ENCODE measurements at regions not wholly inside any gene's neighbourhood (a gene's known extent, or its start where the extent isn't known, plus 50 kb on each side); places are given as distances from the start of the nearest gene placed in this dataset.

GRCh38 chr4:125550769-125551168, 236.0 kb downstream of the FAT4 start:
- no peak overlapping the region for H3K27ac ChIP-seq (replicated peaks)
- TF ChIP-seq CTCF (IDR thresholded peaks at IDR 0.05; ENCODE audit: insufficient read depth, low read length) (no peak), GABPA (IDR thresholded peaks at IDR 0.05; ENCODE audit: low read depth) (no peak)

GRCh38 chr4:125551466-125551865, 236.7 kb downstream of the FAT4 start:
- DNase-seq (ENCODE audit: low read depth in 1 of 2, low spot score in 1 of 2): no peak
- no peak overlapping the region for H3K4me3 ChIP-seq (replicated peaks; ENCODE audit: insufficient read depth, low read length)
- no peaks in the 10 kb centered on the region for H3K27me3 ChIP-seq (ENCODE audit: insufficient read depth, poor library complexity, severe bottlenecking)
- no peak overlapping the region for H3K27ac ChIP-seq (replicated peaks)
- TF ChIP-seq GABPA (IDR thresholded peaks at IDR 0.05; ENCODE audit: low read depth) (no peak), SPI1 (IDR thresholded peaks at IDR 0.05; ENCODE audit: borderline replicate concordance, low read depth) (no peak), CTCF (IDR thresholded peaks at IDR 0.05; ENCODE audit: insufficient read depth, low read length) (no peak), POLR2AphosphoS5 (IDR thresholded peaks at IDR 0.05; ENCODE audit: low read depth) (no peak), REST (IDR thresholded peaks at IDR 0.05; ENCODE audit: insufficient replicate concordance, low read depth) (no peak)

More at GRCh38 chr4:125550769-125551168, 236.0 kb downstream of the FAT4 start:
- H3K27me3 ChIP-seq (ENCODE audit: insufficient read depth, poor library complexity, severe bottlenecking): no peaks in the 10 kb centered on the region
- no peak for DNase-seq (ENCODE audit: low read depth in 1 of 2, low spot score in 1 of 2)
- H3K4me3 ChIP-seq (replicated peaks; ENCODE audit: insufficient read depth, low read length): no peak overlapping the region

GRCh38 chr4:125551967-125552366, 237.2 kb downstream of the FAT4 start:
- DNase-seq (ENCODE audit: low read depth in 1 of 2, low spot score in 1 of 2): no peak
- TF ChIP-seq SPI1 (IDR thresholded peaks at IDR 0.05; ENCODE audit: borderline replicate concordance, low read depth): no peak
- no peak for TF ChIP-seq CTCF (IDR thresholded peaks at IDR 0.05; ENCODE audit: insufficient read depth, low read length)
- TF ChIP-seq GABPA (IDR thresholded peaks at IDR 0.05; ENCODE audit: low read depth): no peak
- no peak for TF ChIP-seq POLR2AphosphoS5 (IDR thresholded peaks at IDR 0.05; ENCODE audit: low read depth)
- no peak for TF ChIP-seq REST (IDR thresholded peaks at IDR 0.05; ENCODE audit: insufficient replicate concordance, low read depth)
- H3K27me3 ChIP-seq (ENCODE audit: insufficient read depth, poor library complexity, severe bottlenecking): no peaks in the 10 kb centered on the region
- no peak overlapping the region for H3K4me3 ChIP-seq (replicated peaks; ENCODE audit: insufficient read depth, low read length)
- H3K27ac ChIP-seq (replicated peaks): no peak overlapping the region

GRCh38 chr4:125572601-125573000, 257.8 kb downstream of the FAT4 start:
- TF ChIP-seq SPI1 (IDR thresholded peaks at IDR 0.05; ENCODE audit: borderline replicate concordance, low read depth): no peak
- TF ChIP-seq REST (IDR thresholded peaks at IDR 0.05; ENCODE audit: insufficient replicate concordance, low read depth): no peak
- no peak for TF ChIP-seq GABPA (IDR thresholded peaks at IDR 0.05; ENCODE audit: low read depth)
- TF ChIP-seq POLR2AphosphoS5 (IDR thresholded peaks at IDR 0.05; ENCODE audit: low read depth): no peak
- no peak for TF ChIP-seq CTCF (IDR thresholded peaks at IDR 0.05; ENCODE audit: insufficient read depth, low read length)
- DNase-seq (ENCODE audit: low read depth in 1 of 2, low spot score in 1 of 2): no peak
- Histone ChIP-seq H3K27ac (replicated peaks) (no peak overlapping the region), H3K4me3 (replicated peaks; ENCODE audit: insufficient read depth, low read length) (no peak overlapping the region), H3K27me3 (ENCODE audit: insufficient read depth, poor library complexity, severe bottlenecking) (no peaks in the 10 kb centered on the region)

Measured in HL-60 (cell line).